ENCODE measurements at regions not wholly inside any gene's neighbourhood (a gene's known extent, or its start where the extent isn't known, plus 50 kb on each side); places are given as distances from the start of the nearest gene placed in this dataset.

GRCh38 chr12:91347481-91348214, 165.0 kb upstream of the DCN start:
- H3K9me3 Mint-ChIP-seq = peaks cover 7% of the 10 kb centered on the region
- no peaks in the 10 kb centered on the region for H3K27me3 Mint-ChIP-seq (ENCODE audit: low read depth, poor library complexity)
- H3K27ac Mint-ChIP-seq = no peak overlapping the region
- no peak for DNase-seq
- no peaks in the 10 kb centered on the region for H3K36me3 Mint-ChIP-seq (ENCODE audit: low read depth)
- no peak for TF ChIP-seq CTCF (IDR thresholded peaks at IDR 0.05)
- no peak overlapping the region for H3K4me3 Mint-ChIP-seq
- peaks cover 4% of the 10 kb centered on the region for H3K4me1 Mint-ChIP-seq

- H3K36me3 Mint-ChIP-seq (ENCODE audit: low read depth) = no peaks in the 10 kb centered on the region
- no peak overlapping the region for H3K4me3 Mint-ChIP-seq
- no peak overlapping the region for H3K27ac Mint-ChIP-seq
- peaks cover 4% of the 10 kb centered on the region for H3K9me3 Mint-ChIP-seq
- DNase-seq = no peak
- peaks cover 4% of the 10 kb centered on the region for H3K4me1 Mint-ChIP-seq
- no peaks in the 10 kb centered on the region for H3K27me3 Mint-ChIP-seq (ENCODE audit: low read depth, poor library complexity)
- TF ChIP-seq CTCF (IDR thresholded peaks at IDR 0.05) = no peak
These were observed 164.2 kb upstream of the DCN start for GRCh38 chr12:91346827-91347226.

- Mint-ChIP-seq H3K4me1 (peaks cover 6% of the 10 kb centered on the region), H3K27ac (no peak overlapping the region), H3K9me3 (no peaks in the 10 kb centered on the region), H3K4me3 (no peak overlapping the region), H3K36me3 (ENCODE audit: low read depth) (no peaks in the 10 kb centered on the region), H3K27me3 (ENCODE audit: low read depth, poor library complexity) (no peaks in the 10 kb centered on the region)
- DNase-seq = no peak
- no peak for TF ChIP-seq CTCF (IDR thresholded peaks at IDR 0.05)
These were observed 161.8 kb upstream of the DCN start for GRCh38 chr12:91344408-91344807.

- Mint-ChIP-seq H3K27me3 (ENCODE audit: low read depth, poor library complexity) (no peaks in the 10 kb centered on the region), H3K9me3 (no peaks in the 10 kb centered on the region)
- no peak for DNase-seq
These were observed 160.4 kb upstream of the DCN start for GRCh38 chr12:91343010-91343409.

GRCh38 chr12:91339106-91339505, 156.5 kb upstream of the DCN start:
- TF ChIP-seq CTCF (IDR thresholded peaks at IDR 0.05) = no peak
- H3K27ac Mint-ChIP-seq = no peak overlapping the region
- DNase-seq = no peak
- H3K9me3 Mint-ChIP-seq = no peaks in the 10 kb centered on the region
- H3K27me3 Mint-ChIP-seq (ENCODE audit: low read depth, poor library complexity) = peaks cover 3% of the 10 kb centered on the region
- H3K36me3 Mint-ChIP-seq (ENCODE audit: low read depth) = no peaks in the 10 kb centered on the region
- H3K4me1 Mint-ChIP-seq = peaks cover 6% of the 10 kb centered on the region
- no peak overlapping the region for H3K4me3 Mint-ChIP-seq

More at GRCh38 chr12:91343010-91343409, 160.4 kb upstream of the DCN start:
- H3K4me1 Mint-ChIP-seq = peaks cover 10% of the 10 kb centered on the region
- H3K4me3 Mint-ChIP-seq = no peak overlapping the region
- no peaks in the 10 kb centered on the region for H3K36me3 Mint-ChIP-seq (ENCODE audit: low read depth)
- TF ChIP-seq CTCF (IDR thresholded peaks at IDR 0.05) = no peak
- no peak overlapping the region for H3K27ac Mint-ChIP-seq

- peaks cover 9% of the 10 kb centered on the region for H3K27me3 Mint-ChIP-seq (ENCODE audit: low read depth, poor library complexity)
- no peaks in the 10 kb centered on the region for H3K9me3 Mint-ChIP-seq
- no peak overlapping the region for H3K4me3 Mint-ChIP-seq
- no peak overlapping the region for H3K27ac Mint-ChIP-seq
- H3K36me3 Mint-ChIP-seq (ENCODE audit: low read depth) = no peaks in the 10 kb centered on the region
- peaks cover 6% of the 10 kb centered on the region for H3K4me1 Mint-ChIP-seq
- no peak for DNase-seq
- TF ChIP-seq CTCF (IDR thresholded peaks at IDR 0.05) = no peak
These were observed 153.1 kb upstream of the DCN start for GRCh38 chr12:91335699-91336098.

Data from nephron progenitor cell (in vitro differentiated cells).